Heart left ventricle (tissue), 13 donors: ENCODE measurements at regions not wholly inside any gene's neighbourhood (a gene's known extent, or its start where the extent isn't known, plus 50 kb on each side); places are given as distances from the start of the nearest gene placed in this dataset.
"Not testable (repeated sequence)": the region's sequence is repeated elsewhere in the genome, so short reads cannot be mapped to it uniquely, and the experiment has no call there.

Source experiments
- POLR2A ChIP-seq, 2 donors: fragments of 450-650 bp; IDR thresholded peaks; one replicate each; pipeline ENCODE4 v1.6.1; 2017; ENCODE audit warnings: antibody characterized with exemption in 2 of 2, mild to moderate bottlenecking in 2 of 2, moderate library complexity in 2 of 2
- TF ChIP-seq, protein P1 (sequence below), 12 donors: fragments of 200-600 bp; sonication (generic) in 4 of 12; IDR thresholded peaks; one replicate each; pipeline versions ENCODE4 v1.5.0 to v1.8.0; 2018 to 2022; ENCODE audit warnings: antibody characterized with exemption in 12 of 12, mild to moderate bottlenecking in 5 of 12
- donor health status: ischemic (EF 13 %, LVEDD 7.1; RV severe dilation, severe dysfunction).
- donor health status: DM: no; HTN: yes; CAD: no.
- donor health status: DM: no; HTN: no; CAD: no.
- donor health status: ischemic (EF 25% LVEDD 6.9; RV normal size, moderate dysfunction).
- donor health status: ischemic (EF 25% LVEDD 5.7; RV mildly dilated, moderate dysfunction).
- donor health status: ischemic (EF 35%, LVEDD 5.7; RV mildly dilated, moderate dysfunction).
- donor health status: nonischemic (EF 11% LVEDD 7.7; RV severe dilation, severe dysfunction).
- donor health status: DM: yes; HTN: yes; CAD: no.
- donor health status: PGD.
- donor health status: ischemic (EF 29% LVEDD 5.4; RV normal size, mild dysfunction).
- donor health status: nonischemic (EF 23%, LVEDD 6.1; RV moderate dilation, normal function).

DNA sequence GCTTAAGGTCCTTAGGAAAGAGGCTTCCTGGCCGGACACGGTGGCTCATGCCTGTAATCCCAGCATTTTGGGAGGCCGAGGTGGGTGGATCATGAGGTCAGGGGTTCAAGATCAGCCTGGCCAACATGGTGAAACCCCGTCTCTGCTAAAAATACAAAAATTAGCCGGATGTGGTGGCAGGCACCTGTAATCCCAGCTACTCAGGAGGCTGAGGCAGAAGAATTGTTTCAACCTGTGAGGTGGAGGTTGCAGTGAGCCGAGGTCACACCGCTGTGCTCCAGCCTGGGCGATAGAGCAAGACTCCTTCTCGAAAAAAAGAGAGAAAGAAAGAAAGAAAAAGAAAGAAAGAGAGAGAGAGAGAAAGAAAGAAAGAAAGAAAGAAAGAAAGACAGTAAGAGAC, 4500.9 kb upstream of the OR11H1 start:
- TF ChIP-seq, protein P1, sequence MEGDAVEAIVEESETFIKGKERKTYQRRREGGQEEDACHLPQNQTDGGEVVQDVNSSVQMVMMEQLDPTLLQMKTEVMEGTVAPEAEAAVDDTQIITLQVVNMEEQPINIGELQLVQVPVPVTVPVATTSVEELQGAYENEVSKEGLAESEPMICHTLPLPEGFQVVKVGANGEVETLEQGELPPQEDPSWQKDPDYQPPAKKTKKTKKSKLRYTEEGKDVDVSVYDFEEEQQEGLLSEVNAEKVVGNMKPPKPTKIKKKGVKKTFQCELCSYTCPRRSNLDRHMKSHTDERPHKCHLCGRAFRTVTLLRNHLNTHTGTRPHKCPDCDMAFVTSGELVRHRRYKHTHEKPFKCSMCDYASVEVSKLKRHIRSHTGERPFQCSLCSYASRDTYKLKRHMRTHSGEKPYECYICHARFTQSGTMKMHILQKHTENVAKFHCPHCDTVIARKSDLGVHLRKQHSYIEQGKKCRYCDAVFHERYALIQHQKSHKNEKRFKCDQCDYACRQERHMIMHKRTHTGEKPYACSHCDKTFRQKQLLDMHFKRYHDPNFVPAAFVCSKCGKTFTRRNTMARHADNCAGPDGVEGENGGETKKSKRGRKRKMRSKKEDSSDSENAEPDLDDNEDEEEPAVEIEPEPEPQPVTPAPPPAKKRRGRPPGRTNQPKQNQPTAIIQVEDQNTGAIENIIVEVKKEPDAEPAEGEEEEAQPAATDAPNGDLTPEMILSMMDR (IDR thresholded peaks at IDR 0.05), result not testable (repeated sequence)
- TF ChIP-seq POLR2A (IDR thresholded peaks at IDR 0.05), result not testable (repeated sequence)
